IPS DF 4.7 (cell line): ENCODE measurements at regions not wholly inside any gene's neighbourhood (a gene's known extent, or its start where the extent isn't known, plus 50 kb on each side); places are given as distances from the start of the nearest gene placed in this dataset.

Experiments used
- DNase-seq: peaks from one replicate; pipeline ENCODE4 v3.0.0-alpha.2; 2013; ENCODE audit warnings: low spot score; ENCODE audit errors: extremely low read depth

- peak; percentile 16 for DNase-seq
Observed at GRCh38 chr20:48467622-48468021, 360.2 kb downstream of the PREX1 start.

DNA sequence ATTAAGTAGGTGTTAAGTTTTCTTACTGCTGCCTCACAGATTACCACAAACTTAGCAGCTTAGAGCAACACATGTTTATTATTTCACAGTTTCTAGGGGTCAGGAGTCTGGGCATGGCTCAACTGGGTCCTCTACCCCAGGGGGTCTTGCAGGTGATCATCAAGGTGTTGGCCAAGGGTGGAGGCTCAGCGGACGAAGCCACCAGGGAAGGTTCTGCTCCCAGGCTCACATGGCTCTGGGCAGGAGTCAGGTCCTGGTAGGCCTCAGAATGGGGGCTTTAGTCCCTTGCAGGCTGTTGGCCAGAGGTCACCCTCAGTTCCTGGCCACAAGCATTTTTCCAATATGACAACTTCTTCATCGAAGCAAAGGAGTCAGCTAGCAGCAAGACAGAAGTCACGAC is 362.5 kb downstream of the PREX1 start:
- no peak for DNase-seq

- no peak for DNase-seq
Observed at GRCh38 chr20:48463916-48464315, 363.9 kb downstream of the PREX1 start.

DNA sequence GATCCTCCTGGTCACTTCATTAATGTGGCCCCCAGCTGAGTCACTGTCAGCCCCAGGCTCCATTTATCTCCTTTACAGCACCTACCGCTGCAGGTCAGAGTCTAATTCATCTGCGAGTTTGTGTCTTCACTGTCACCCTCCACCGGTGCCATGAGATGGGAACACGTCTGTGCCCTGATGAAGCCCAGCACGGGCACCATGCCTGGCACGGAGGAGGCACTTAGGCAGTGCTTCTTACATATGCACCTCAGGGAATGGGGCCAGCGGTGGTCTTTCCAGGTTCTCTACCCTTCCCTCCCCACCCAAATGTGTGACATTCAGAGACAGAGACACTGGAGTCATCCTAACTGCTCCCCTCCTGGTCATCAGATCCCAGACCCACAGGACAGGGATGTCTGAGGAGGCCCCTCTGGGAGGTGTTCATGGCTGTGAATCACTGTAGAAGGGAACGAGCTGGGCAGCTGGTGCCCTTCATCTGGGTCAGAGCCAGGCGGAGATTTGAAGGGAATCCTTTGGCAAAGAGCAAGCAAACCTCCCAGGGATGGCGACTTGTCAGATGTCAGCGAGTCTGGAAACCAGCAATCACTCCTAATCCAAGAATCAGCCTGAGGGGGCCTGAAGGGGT is 364.6 kb downstream of the PREX1 start:
- DNase-seq = no peak

DNA sequence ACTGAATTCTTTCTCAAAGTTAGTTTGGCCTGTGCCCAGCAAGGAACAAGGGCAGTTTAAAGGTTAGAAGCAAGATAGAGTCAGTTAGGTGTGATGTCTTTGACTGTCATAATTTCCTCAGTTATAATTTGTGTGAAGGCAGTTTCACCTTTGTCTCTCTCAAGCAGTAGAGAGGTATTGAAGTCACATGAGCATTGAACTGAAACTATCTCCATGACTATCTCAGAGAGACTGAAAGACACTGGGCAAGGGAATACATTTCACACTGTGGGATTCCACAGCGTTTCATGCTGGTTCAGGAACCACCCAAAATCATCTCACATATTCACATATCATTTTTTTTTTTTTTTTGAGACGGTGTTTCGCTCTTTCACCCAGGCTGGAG is 366.1 kb downstream of the PREX1 start:
- DNase-seq = no peak

DNA sequence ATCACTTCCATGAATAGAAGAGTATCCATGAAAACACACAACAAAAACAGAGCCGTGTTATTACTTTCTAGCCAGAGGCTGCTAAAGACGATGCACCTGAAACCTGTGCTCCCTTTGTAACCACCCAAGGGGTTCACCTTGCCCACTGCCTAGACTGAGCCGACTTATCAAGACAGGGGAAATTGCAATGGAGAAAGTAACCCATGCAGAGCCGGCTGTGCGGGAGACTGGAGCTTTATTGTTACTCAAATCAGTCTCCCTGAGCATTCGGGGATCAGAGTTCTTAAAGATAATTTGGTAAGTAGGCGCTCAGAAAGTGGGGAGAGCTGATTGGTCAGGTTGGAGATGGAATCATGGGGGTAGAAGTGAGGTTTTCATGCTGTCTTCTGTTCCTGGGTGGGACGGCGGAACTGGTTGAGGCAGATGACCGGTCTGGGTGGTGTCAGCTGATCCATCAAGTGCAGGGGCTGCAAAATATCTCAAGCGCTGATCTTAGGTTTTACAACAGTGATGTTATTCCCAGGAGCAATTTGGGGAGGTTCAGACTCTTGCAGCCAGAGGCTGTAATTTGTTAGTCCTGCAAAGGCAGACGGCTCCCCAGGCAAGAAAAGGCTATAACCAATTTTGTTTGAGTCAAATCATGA is 366.6 kb downstream of the PREX1 start:
- no peak for DNase-seq

- no peak for DNase-seq
Observed at GRCh38 chr20:48460681-48461080, 367.1 kb downstream of the PREX1 start.

DNA sequence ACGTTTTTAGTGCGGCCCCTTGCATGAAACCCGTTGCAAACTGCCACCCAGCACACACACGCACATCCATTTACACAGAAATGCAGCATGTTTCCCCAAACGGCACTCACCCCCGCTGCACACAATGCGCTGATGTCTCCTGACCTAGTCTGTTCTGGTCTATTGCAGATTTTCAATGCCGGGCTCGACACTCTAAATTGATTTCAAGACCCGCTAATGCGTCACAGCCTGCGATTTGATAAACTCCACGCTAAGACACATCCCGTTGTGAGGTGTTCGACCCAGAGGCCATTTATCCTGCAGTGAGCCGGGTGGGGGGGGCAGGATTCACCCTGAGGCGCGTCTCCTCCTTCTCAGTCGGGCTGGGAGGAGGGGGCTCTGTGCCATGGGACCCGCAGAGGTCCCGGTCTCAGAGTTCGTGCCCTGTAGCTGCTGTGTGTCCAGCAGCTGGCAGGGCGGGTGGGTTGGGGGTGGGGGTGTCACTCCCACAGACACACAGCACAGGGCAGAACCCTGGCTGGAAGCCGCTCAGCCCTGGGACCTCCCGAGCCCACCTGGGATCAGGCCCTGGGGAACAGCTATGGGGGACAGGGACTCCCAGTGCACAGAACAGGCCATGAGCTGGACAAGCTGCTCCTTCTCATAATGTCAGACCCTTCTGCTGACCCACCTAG is 367.9 kb downstream of the PREX1 start:
- no peak for DNase-seq

DNA sequence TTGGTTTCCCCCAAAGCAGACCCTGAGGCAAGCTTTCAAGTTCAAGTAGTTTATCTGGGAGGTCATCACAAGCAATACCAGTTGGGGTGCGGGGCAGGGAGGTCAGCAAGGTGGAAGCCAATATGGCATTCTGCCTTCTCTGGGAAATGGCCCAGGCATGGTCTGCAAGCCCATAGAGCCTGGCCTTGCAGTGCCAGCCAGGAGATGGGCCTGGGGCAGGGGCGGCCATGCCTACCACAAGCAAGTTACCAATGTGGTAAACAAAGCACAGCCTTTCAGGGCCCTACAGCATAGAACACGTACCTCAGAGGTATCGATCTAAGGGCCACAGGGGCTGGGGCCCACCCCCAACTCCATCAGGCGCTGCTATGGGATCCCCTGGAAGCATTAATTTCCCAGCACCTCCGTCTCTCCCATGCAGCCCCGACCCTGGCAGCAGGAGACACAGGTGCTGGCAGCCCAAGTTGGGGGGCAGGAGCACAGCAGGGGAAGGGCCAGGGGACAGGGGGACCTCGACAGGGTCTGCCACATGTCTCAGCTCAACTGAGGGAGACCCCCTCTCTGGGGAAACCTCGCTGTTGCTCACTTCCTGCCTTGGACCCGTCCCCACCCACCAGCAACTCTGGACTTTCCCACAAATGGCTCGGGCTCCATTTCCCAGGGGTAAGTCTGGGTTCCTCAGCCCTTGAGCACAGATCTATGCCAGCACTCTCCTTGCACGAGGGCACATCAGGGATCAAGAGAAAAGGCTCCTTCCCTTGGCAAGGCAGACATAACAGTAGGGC is 369.0 kb downstream of the PREX1 start:
- no peak for DNase-seq

- DNase-seq = no peak
Observed at GRCh38 chr20:48458003-48458377, 369.8 kb downstream of the PREX1 start.

DNA sequence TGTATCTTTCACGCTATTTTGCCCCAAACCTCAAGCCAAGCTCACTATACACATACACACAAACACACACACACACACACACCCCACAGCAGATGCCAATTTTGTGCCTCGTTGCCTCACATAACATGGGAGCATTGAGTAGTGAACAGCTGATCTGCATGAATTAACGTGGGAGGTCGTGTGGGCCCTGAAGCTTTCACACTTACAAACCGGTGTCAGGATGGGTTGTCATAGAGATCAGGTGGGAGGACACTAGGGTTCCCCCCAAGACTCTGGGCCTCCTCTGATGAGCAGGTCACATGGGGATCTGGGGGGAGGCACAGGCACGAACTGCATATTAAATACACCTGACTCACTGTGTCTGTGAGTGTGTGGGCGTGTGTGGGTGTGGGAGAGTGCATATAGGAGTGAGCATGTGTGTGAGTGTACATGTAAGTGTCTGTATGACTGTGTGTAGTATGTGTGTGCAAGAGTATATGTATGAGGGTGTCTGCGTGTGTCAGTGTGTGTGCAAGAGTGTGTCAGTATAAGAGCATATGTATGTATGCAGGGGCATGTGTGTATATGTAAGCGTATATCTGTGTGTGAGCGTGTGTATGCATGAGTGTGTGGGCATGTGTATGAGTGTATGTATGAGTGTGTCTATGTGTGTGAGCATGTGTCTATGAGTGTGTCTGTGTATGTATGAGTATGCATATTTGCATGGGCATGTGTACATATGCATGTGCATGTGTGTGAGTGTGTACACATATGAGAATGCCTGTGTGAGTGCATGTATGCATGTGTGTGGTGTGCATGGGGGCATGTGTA is 370.4 kb downstream of the PREX1 start:
- DNase-seq = no peak

DNA sequence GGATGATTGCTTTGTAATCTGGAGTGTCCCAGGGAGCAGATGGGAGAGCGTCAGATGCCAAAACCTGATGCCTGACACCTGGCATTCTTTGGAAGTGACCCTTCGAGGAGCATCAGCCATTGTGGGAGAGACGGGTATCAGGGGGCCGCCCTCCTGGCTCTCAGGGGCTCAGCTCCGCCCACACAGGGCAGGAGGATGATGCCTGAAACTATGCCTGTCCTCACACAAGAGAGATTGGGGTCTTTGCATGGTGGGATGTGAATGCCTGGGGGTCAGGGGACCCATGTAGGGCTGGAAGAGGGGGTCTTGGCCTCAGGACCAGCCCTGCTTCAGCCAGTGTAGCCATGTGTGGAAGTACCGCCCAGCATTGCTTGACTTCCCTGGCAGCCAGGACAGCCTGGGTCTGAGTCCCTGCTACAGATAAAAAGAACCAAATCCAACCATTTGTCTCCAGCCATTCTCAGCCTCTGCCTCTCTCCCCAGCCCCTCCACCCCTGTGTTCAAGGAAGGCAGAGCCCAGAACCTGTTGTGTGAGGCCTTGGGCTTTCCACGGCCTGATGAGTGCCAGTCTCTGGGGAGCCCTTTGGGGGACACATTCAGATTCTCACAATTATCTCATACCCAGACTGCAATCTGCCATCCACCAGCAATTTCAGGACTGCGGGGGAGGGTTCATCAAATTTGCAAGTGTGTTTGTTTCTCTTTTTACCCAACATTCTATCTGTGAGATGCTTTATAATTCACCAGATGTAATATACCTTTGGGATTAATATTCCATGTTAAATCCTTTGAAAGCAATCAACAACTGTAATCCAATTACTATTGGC is 371.2 kb downstream of the PREX1 start:
- DNase-seq = no peak

GRCh38 chr20:48455651-48456365 is 372.0 kb downstream of the PREX1 start:
- no peak for DNase-seq

DNA sequence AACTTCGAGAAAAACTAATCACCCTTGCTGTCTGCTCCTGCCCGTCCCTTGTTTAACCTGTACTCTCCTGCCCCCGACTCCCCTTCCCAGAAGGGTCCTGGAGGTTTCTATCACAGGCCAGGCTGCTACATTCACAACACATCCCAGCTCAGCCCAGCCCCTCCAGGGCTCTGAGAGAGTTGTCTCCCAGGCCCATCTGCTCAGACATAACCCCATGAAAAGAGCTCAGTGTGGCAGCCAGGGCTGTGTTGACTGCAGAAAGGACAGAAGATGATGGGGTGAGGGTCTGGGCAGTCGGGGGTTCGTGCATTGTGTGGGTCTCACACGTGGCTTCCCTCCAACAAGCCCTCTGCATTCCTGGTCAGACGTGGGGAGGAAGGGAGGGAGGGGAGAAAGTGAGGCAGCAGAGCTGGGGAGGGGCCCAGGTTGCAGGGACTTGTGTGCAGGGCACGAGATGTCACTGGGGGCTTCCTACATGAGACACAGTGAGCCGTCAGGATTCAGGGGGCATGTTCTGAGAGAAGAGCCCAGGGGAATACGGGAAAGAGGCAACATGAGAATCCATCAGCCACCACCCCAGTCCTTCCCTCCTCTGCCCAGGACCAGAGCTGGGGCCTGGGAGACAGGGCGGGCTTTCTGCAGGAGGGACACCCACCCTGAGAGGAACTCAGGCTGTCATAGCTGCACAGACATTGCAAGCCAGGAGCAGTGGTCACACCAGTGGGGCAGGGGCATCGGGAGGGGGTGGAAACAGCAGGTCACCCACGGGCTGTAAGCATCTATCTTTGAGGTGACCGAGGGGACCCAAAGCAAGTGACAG is 372.9 kb downstream of the PREX1 start:
- no peak for DNase-seq

GRCh38 chr20:48453477-48454093 is 374.2 kb downstream of the PREX1 start:
- DNase-seq = no peak

DNA sequence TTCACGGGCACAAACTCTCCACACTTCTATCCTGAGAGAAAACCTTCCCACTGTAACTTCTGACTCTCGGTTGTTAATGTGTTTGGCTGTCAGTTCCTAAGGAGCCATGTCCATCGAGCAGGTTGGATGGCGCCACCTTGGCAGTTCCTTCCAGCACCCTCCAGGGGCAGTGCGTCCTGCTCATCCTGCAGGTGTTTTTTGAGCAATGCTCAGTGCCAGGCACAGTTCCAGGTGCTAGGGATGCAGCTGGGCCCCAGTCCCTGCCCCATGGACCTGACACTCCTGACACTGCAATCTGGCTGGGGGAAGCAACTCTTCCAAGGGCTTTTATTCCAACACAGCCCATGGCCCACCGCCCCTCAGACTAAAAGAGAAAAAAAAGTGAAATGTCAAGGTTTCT is 376.4 kb downstream of the PREX1 start:
- DNase-seq = no peak

- DNase-seq = no peak
Observed at GRCh38 chr20:48448666-48449600, 378.9 kb downstream of the PREX1 start.
